H9 (cell line): ENCODE measurements at regions not wholly inside any gene's neighbourhood (a gene's known extent, or its start where the extent isn't known, plus 50 kb on each side); places are given as distances from the start of the nearest gene placed in this dataset.

Experiments used
- DNase-seq: peaks from one replicate; pipeline ENCODE4 v3.0.0-alpha.2; 2017
- H2AFZ ChIP-seq: one replicate; pipeline ENCODE4 v1.6.1; 2013; ENCODE audit warnings: mild to moderate bottlenecking, low read length, control low read depth, moderate library complexity
- H2AK5ac ChIP-seq: 2 replicates; pipeline ENCODE4 v1.6.1; 2013; ENCODE audit warnings: low read length, control low read depth, mixed read lengths; ENCODE audit not compliant: insufficient read length
- H2BK120ac ChIP-seq: one replicate; pipeline ENCODE4 v1.6.1; 2013; ENCODE audit warnings: low read depth, mild to moderate bottlenecking, low read length, control low read depth, inconsistent platforms; ENCODE audit not compliant: poor library complexity, severe bottlenecking
- H2BK12ac ChIP-seq: 2 replicates; pipeline ENCODE4 v1.6.1; 2013; ENCODE audit warnings: low read length, control low read depth, mixed read lengths, low read depth; ENCODE audit not compliant: insufficient read length
- H2BK15ac ChIP-seq: 2 replicates; pipeline ENCODE4 v1.6.1; 2013; ENCODE audit warnings: low read depth, low read length, control low read depth
- H2BK20ac ChIP-seq: one replicate; pipeline ENCODE4 v1.6.1; 2013; ENCODE audit warnings: low read depth, mild to moderate bottlenecking, low read length, control low read depth, inconsistent platforms; ENCODE audit not compliant: poor library complexity, severe bottlenecking
- H2BK5ac ChIP-seq: 2 replicates; pipeline ENCODE4 v1.6.1; 2013; ENCODE audit warnings: low read length, control low read depth, mixed read lengths; ENCODE audit not compliant: insufficient read length
- H3K14ac ChIP-seq: 2 replicates; pipeline ENCODE4 v1.6.1; 2013; ENCODE audit warnings: low read length, control low read depth; ENCODE audit not compliant: insufficient read depth
- H3K18ac ChIP-seq: 2 replicates; pipeline ENCODE4 v1.6.1; 2013; ENCODE audit warnings: low read depth, mild to moderate bottlenecking, mixed read lengths, low read length, control low read depth; ENCODE audit not compliant: insufficient read length
- H3K23ac ChIP-seq: 2 replicates; pipeline ENCODE4 v1.6.1; 2013; ENCODE audit warnings: low read length, control low read depth, mixed read lengths, low read depth; ENCODE audit not compliant: insufficient read length
- H3K23me2 ChIP-seq: 2 replicates; pipeline ENCODE4 v1.6.1; 2013; ENCODE audit warnings: low read depth, mild to moderate bottlenecking, mixed read lengths, low read length, control low read depth; ENCODE audit not compliant: insufficient read length, poor library complexity, severe bottlenecking
- H3K27ac ChIP-seq: 2 replicates; pipeline ENCODE4 v1.5.1; 2013; ENCODE audit warnings: low read length, control low read depth, mixed read lengths, low read depth; ENCODE audit not compliant: insufficient read length
- H3K27me3 ChIP-seq: 2 replicates; pipeline ENCODE4 v1.6.1; 2013; ENCODE audit warnings: low read length, control low read depth, inconsistent platforms; ENCODE audit not compliant: insufficient read depth
- H3K4ac ChIP-seq: 2 replicates; pipeline ENCODE4 v1.6.1; 2013; ENCODE audit warnings: low read depth, mild to moderate bottlenecking, control low read depth, inconsistent platforms, low read length, moderate library complexity
- H3K4me1 ChIP-seq: 2 replicates; pipeline ENCODE4 v1.6.1; 2013; ENCODE audit warnings: low read length, control low read depth, inconsistent platforms; ENCODE audit not compliant: insufficient read depth
- H3K4me2 ChIP-seq: 2 replicates; pipeline ENCODE4 v1.6.1; 2013; ENCODE audit warnings: low read length, control low read depth, mixed read lengths; ENCODE audit not compliant: insufficient read length, insufficient read depth
- H3K56ac ChIP-seq: 2 replicates; pipeline ENCODE4 v1.6.1; 2013; ENCODE audit warnings: low read depth, mild to moderate bottlenecking, mixed read lengths, low read length, control low read depth; ENCODE audit not compliant: insufficient read length
- H3K79me1 ChIP-seq: 2 replicates; pipeline ENCODE4 v1.6.1; 2013; ENCODE audit warnings: low read depth, mild to moderate bottlenecking, moderate library complexity, low read length, control low read depth, inconsistent platforms; ENCODE audit not compliant: insufficient read depth, poor library complexity, severe bottlenecking
- H3K79me2 ChIP-seq: 2 replicates; pipeline ENCODE4 v1.6.1; 2013; ENCODE audit warnings: low read length, control low read depth, inconsistent platforms; ENCODE audit not compliant: insufficient read depth
- H3K9ac ChIP-seq: 2 replicates; pipeline ENCODE4 v1.6.1; 2013; ENCODE audit warnings: low read length, control low read depth, mixed read lengths; ENCODE audit not compliant: insufficient read length; ENCODE audit errors: extremely low read depth
- H3K9me3 ChIP-seq: one replicate; pipeline ENCODE4 v1.6.1; 2013; ENCODE audit warnings: low read depth, low read length, inconsistent platforms; ENCODE audit not compliant: control insufficient read depth
- H3T11ph ChIP-seq: one replicate; pipeline ENCODE4 v1.6.1; 2013; ENCODE audit warnings: mild to moderate bottlenecking, low read length, control low read depth, inconsistent platforms
- H4K20me1 ChIP-seq: one replicate; pipeline ENCODE4 v1.6.1; 2013; ENCODE audit not compliant: control insufficient read depth, insufficient read length, insufficient read depth
- H4K5ac ChIP-seq: 2 replicates; pipeline ENCODE4 v1.6.1; 2013; ENCODE audit warnings: low read depth, mild to moderate bottlenecking, mixed read lengths, low read length, control low read depth; ENCODE audit not compliant: insufficient read length
- H4K8ac ChIP-seq: replicated peaks from 2 replicates; pipeline ENCODE4 v1.6.1; 2013; ENCODE audit warnings: low read length, control low read depth, mixed read lengths, low read depth; ENCODE audit not compliant: insufficient read length
- H4K91ac ChIP-seq: 2 replicates; pipeline ENCODE4 v1.6.1; 2013; ENCODE audit warnings: low read depth, mild to moderate bottlenecking, moderate library complexity, mixed read lengths, low read length, control low read depth; ENCODE audit not compliant: insufficient read length
- H3K27ac Mint-ChIP-seq, 3 experiments: 2 replicates in 2 of 3; 3 replicates in 1 of 3; pipeline ENCODE4 v1.8.0; 2020 to 2021; ENCODE audit warnings: mixed read lengths in 3 of 3, mild to moderate bottlenecking in 1 of 3, moderate library complexity in 1 of 3
- H3K27me3 Mint-ChIP-seq: 2 replicates; pipeline ENCODE4 v1.8.0; 2021; ENCODE audit warnings: low read depth, mild to moderate bottlenecking, moderate library complexity, mixed read lengths
- H3K36me3 Mint-ChIP-seq, 3 experiments: 2 replicates in 2 of 3; 3 replicates in 1 of 3; pipeline ENCODE4 v1.8.0; 2020 to 2021; ENCODE audit warnings: low read depth in 3 of 3, mixed read lengths in 3 of 3; ENCODE audit not compliant: insufficient read depth in 1 of 3
- H3K4me1 Mint-ChIP-seq, 2 experiments: 2 replicates each; pipeline ENCODE4 v1.8.0; 2020; ENCODE audit warnings: mixed read lengths in 2 of 2
- H3K4me3 Mint-ChIP-seq, 2 experiments: 2 replicates in 1 of 2; 3 replicates in 1 of 2; pipeline ENCODE4 v1.8.0; 2020 to 2021; ENCODE audit warnings: mild to moderate bottlenecking in 2 of 2, mixed read lengths in 2 of 2, moderate library complexity in 1 of 2
- H3K9me3 Mint-ChIP-seq, 2 experiments: 2 replicates in 1 of 2; 3 replicates in 1 of 2; pipeline ENCODE4 v1.8.0; 2020; ENCODE audit warnings: mild to moderate bottlenecking in 2 of 2, mixed read lengths in 2 of 2, moderate library complexity in 1 of 2
- WGBS: extraction: QIAGEN DNeasy Blood & Tissue Kit; methylation state at CpG from one replicate; pipeline ENCODE4 v1.1.7; 2013; ENCODE audit warnings: missing lambda C conversion rate, low lambda C conversion rate, mixed read lengths; ENCODE audit not compliant: insufficient read length; ENCODE audit errors: extremely low coverage; 5-methylcytosine and 5-hydroxymethylcytosine counted together
- TF ChIP-seq, protein P1 (sequence below): fragments of 200-600 bp; sonication (generic); conservative IDR thresholded peaks from 3 replicates; pipeline ENCODE4 v1.8.0; 2021; ENCODE audit warnings: antibody characterized with exemption, mild to moderate bottlenecking

DNA sequence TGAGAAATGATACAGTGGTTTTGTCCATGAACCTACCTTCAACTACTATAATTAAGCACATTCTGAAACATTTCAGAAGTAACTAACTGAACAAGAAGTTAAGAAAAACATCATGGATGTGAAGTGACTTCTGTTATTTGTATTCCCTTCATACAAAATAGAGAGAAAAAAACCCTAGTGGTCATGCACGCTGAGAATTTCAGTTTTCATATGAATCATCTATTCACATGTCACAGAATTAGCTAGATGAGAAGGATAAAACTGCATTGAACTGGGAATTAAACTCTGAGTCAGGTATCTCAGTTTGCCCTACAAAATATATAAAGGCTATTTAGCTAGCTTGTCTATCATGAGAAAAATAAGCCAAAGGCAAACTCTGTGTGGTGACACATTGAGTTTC is 451.8 kb upstream of the FTMT start:
- H3T11ph ChIP-seq = no peak overlapping the region
- H2AFZ ChIP-seq = no peak overlapping the region
- H2BK20ac ChIP-seq = no peak overlapping the region
- H3K27ac ChIP-seq = no peak overlapping the region
- H2BK12ac ChIP-seq = no peak overlapping the region
- H2BK15ac ChIP-seq = no peak overlapping the region
- H3K18ac ChIP-seq = no peak overlapping the region
- H3K79me2 ChIP-seq = no peaks in the 10 kb centered on the region
- Mint-ChIP-seq H3K4me1 (peaks cover 6 to 7% of the 10 kb centered on the region in 2 experiments), H3K36me3 (peaks cover 6 to 14% (median 7%) of the 10 kb centered on the region in 3 experiments; a peak in 4 of 7 replicates), H3K27me3 (no peaks in the 10 kb centered on the region), H3K4me3 (no peak overlapping the region), H3K9me3 (peaks cover 5 to 11% of the 10 kb centered on the region in 2 experiments; a peak in 3 of 5 replicates), H3K27ac (no peak overlapping the region)
- H4K20me1 ChIP-seq = no peaks in the 10 kb centered on the region
- H3K9me3 ChIP-seq = no peaks in the 10 kb centered on the region
- H3K4me2 ChIP-seq = no peak overlapping the region
- H3K4ac ChIP-seq = no peak overlapping the region
- no peak overlapping the region for H3K23ac ChIP-seq
- H4K91ac ChIP-seq = no peak overlapping the region
- no peaks in the 10 kb centered on the region for H3K79me1 ChIP-seq
- H3K23me2 ChIP-seq = no peaks in the 10 kb centered on the region
- no peak overlapping the region for H3K14ac ChIP-seq
- H2BK120ac ChIP-seq = no peak overlapping the region
- no peak overlapping the region for H2AK5ac ChIP-seq
- TF ChIP-seq, protein P1, sequence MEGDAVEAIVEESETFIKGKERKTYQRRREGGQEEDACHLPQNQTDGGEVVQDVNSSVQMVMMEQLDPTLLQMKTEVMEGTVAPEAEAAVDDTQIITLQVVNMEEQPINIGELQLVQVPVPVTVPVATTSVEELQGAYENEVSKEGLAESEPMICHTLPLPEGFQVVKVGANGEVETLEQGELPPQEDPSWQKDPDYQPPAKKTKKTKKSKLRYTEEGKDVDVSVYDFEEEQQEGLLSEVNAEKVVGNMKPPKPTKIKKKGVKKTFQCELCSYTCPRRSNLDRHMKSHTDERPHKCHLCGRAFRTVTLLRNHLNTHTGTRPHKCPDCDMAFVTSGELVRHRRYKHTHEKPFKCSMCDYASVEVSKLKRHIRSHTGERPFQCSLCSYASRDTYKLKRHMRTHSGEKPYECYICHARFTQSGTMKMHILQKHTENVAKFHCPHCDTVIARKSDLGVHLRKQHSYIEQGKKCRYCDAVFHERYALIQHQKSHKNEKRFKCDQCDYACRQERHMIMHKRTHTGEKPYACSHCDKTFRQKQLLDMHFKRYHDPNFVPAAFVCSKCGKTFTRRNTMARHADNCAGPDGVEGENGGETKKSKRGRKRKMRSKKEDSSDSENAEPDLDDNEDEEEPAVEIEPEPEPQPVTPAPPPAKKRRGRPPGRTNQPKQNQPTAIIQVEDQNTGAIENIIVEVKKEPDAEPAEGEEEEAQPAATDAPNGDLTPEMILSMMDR = no peak
- no peak for DNase-seq
- no peaks in the 10 kb centered on the region for H3K4me1 ChIP-seq
- H3K56ac ChIP-seq = no peak overlapping the region
- no CpG with 5 or more reads among the region's 1 CpG for WGBS
- H3K27me3 ChIP-seq = no peaks in the 10 kb centered on the region
- no peak overlapping the region for H4K5ac ChIP-seq
- H2BK5ac ChIP-seq = no peak overlapping the region
- H3K9ac ChIP-seq = no peak overlapping the region
- H4K8ac ChIP-seq = no peak overlapping the region
